LNCaP clone FGC (cell line): ENCODE measurements at regions not wholly inside any gene's neighbourhood (a gene's known extent, or its start where the extent isn't known, plus 50 kb on each side); places are given as distances from the start of the nearest gene placed in this dataset.
"Not testable (repeated sequence)": the region's sequence is repeated elsewhere in the genome, so short reads cannot be mapped to it uniquely, and the experiment has no call there.

Experiments
- DNase-seq: peaks from one replicate; pipeline ENCODE4 v3.0.0-alpha.2; 2011; ENCODE audit warnings: low read depth
- H3K4me3 ChIP-seq: 2 replicates; pipeline ENCODE4 v1.5.1; 2011; ENCODE audit warnings: mild to moderate bottlenecking, low read depth, low read length, control low read depth
- CTCF ChIP-seq: IDR thresholded peaks from 2 replicates; pipeline ENCODE4 v1.5.1; 2012; ENCODE audit warnings: mild to moderate bottlenecking; ENCODE audit not compliant: control insufficient read depth, insufficient read depth; ENCODE audit errors: extremely low read depth

- DNase-seq, result no peak
- H3K4me3 ChIP-seq, result no peak overlapping the region
- no peak for TF ChIP-seq CTCF
Observed at GRCh38 chr1:181984006-181984405, 77.5 kb downstream of the ZNF648 start.

GRCh38 chr1:181981821-181982220 is 79.7 kb downstream of the ZNF648 start:
- no peak for DNase-seq
- no peak for TF ChIP-seq CTCF
- no peak overlapping the region for H3K4me3 ChIP-seq

- H3K4me3 ChIP-seq, result no peak overlapping the region
- DNase-seq, result no peak
- TF ChIP-seq CTCF, result no peak
Observed at GRCh38 chr1:181972256-181972655, 89.3 kb downstream of the ZNF648 start.

- DNase-seq, result no peak
- no peak overlapping the region for H3K4me3 ChIP-seq
- no peak for TF ChIP-seq CTCF
Observed at GRCh38 chr1:181971424-181971823, 90.1 kb downstream of the ZNF648 start.

- no peak for TF ChIP-seq CTCF
- no peak overlapping the region for H3K4me3 ChIP-seq
- DNase-seq, result no peak
Observed at GRCh38 chr1:181969902-181970301, 91.6 kb downstream of the ZNF648 start.

GRCh38 chr1:181954696-181955095 is 106.8 kb downstream of the ZNF648 start:
- not testable (repeated sequence) for H3K4me3 ChIP-seq, DNase-seq

GRCh38 chr1:181954178-181954577 is 107.3 kb downstream of the ZNF648 start:
- DNase-seq, result not testable (repeated sequence)

GRCh38 chr1:181953596-181953995 is 107.9 kb downstream of the ZNF648 start:
- H3K4me3 ChIP-seq, result no peak overlapping the region
- no peak for TF ChIP-seq CTCF
- DNase-seq, result no peak

More at GRCh38 chr1:181954178-181954577, 107.3 kb downstream of the ZNF648 start:
- not testable (repeated sequence) for H3K4me3 ChIP-seq
